Fibroblast of lung (primary cell): ENCODE measurements at regions not wholly inside any gene's neighbourhood (a gene's known extent, or its start where the extent isn't known, plus 50 kb on each side); places are given as distances from the start of the nearest gene placed in this dataset.

Experiments
- DNase-seq, 2 donors: peaks; one replicate each; pipeline versions ENCODE4 v3.0.0 to v3.0.0-alpha.2; 2010; ENCODE audit warnings: low read depth in 2 of 2
- H2AFZ ChIP-seq: 2 replicates; pipeline ENCODE4 v1.5.1; 2012; ENCODE audit warnings: low read length, control low read depth, inconsistent platforms
- H3K27ac ChIP-seq: 2 replicates; pipeline ENCODE4 v1.5.1; 2011; ENCODE audit warnings: low read length, control low read depth; ENCODE audit not compliant: insufficient read depth
- H3K27me3 ChIP-seq: 2 replicates; pipeline ENCODE4 v1.5.1; 2011; ENCODE audit warnings: mild to moderate bottlenecking, low read length; ENCODE audit not compliant: control insufficient read depth, insufficient read depth
- H3K36me3 ChIP-seq: 2 replicates; pipeline ENCODE4 v1.5.1; 2011; ENCODE audit warnings: low read length; ENCODE audit not compliant: control insufficient read depth, insufficient read depth
- H3K4me1 ChIP-seq: 2 replicates; pipeline ENCODE4 v1.5.1; 2011; ENCODE audit warnings: low read length; ENCODE audit not compliant: control insufficient read depth, insufficient read depth; ENCODE audit errors: extremely low read depth
- H3K4me2 ChIP-seq: 2 replicates; pipeline ENCODE4 v1.5.1; 2011; ENCODE audit warnings: low read length, control low read depth; ENCODE audit not compliant: insufficient read depth; ENCODE audit errors: extremely low read depth
- H3K4me3 ChIP-seq, 4 experiments: fragments of 200-600 bp in 1 of 4; sonication (generic) in 1 of 4; replicated peaks in 1 of 4; 2 replicates each; pipeline ENCODE4 v1.5.1; 2011 to 2016; ENCODE audit warnings: low read length in 4 of 4, low read depth in 3 of 4, mild to moderate bottlenecking in 3 of 4, control low read depth in 2 of 4, inconsistent platforms in 1 of 4, mixed read lengths in 1 of 4; ENCODE audit not compliant: insufficient read depth in 1 of 4; ENCODE audit errors: control extremely low read depth in 1 of 4
- H3K79me2 ChIP-seq: 2 replicates; pipeline ENCODE4 v1.5.1; 2012; ENCODE audit warnings: mild to moderate bottlenecking, low read length, inconsistent platforms; ENCODE audit not compliant: control insufficient read depth, insufficient read depth
- H3K9ac ChIP-seq: 2 replicates; pipeline ENCODE4 v1.5.1; 2011; ENCODE audit warnings: mild to moderate bottlenecking, low read length, control low read depth; ENCODE audit not compliant: insufficient read depth
- H3K9me3 ChIP-seq: 2 replicates; pipeline ENCODE4 v1.5.1; 2012; ENCODE audit warnings: low read depth, low read length; ENCODE audit not compliant: control insufficient read depth, insufficient read depth
- H4K20me1 ChIP-seq: 2 replicates; pipeline ENCODE4 v1.5.1; 2011; ENCODE audit warnings: low read length; ENCODE audit not compliant: control insufficient read depth, insufficient read depth; ENCODE audit errors: extremely low read depth
- EZH2 ChIP-seq: IDR thresholded peaks from 2 replicates; pipeline ENCODE4 v1.5.1; 2012; ENCODE audit warnings: low read length, control low read depth, mild to moderate bottlenecking; ENCODE audit errors: missing control alignments
- TF ChIP-seq, protein P1 (sequence below), 2 donors: IDR thresholded peaks in 1 of 2; conservative IDR thresholded peaks in 1 of 2; 1 replicate in 1 of 2; 2 replicates in 1 of 2; pipeline ENCODE4 v1.5.1; 2011 to 2012; ENCODE audit warnings: low read length in 2 of 2, control low read depth in 1 of 2, inconsistent platforms in 1 of 2, low read depth in 1 of 2, mild to moderate bottlenecking in 1 of 2

DNA sequence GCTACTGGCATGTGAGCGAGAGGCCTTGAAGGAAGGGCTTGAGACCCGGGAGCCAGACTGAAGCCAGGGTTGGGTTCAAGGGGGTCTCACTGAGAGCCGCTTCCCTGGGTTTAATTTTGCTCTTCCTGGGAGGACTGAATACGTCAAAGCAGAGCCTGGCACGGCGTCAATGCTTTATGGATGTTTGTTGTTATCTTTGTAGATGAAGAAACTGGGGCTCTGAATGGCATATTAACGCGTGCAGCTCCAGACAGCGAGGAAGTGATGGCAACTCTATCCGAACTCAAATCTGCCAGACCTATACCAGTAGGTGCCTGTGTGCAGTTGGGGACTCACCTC lies 152.8 kb upstream of the PARP11 start:
- Histone ChIP-seq H3K27ac (no peak overlapping the region), H2AFZ (no peak overlapping the region), H3K4me3 (no peak overlapping the region), H4K20me1 (no peaks in the 10 kb centered on the region), H3K27me3 (no peaks in the 10 kb centered on the region), H3K79me2 (no peaks in the 10 kb centered on the region), H3K9me3 (no peaks in the 10 kb centered on the region), H3K36me3 (no peaks in the 10 kb centered on the region), H3K9ac (no peak overlapping the region), H3K4me1 (no peaks in the 10 kb centered on the region), H3K4me2 (no peak overlapping the region)
- no peak for TF ChIP-seq EZH2
- TF ChIP-seq, protein P1, sequence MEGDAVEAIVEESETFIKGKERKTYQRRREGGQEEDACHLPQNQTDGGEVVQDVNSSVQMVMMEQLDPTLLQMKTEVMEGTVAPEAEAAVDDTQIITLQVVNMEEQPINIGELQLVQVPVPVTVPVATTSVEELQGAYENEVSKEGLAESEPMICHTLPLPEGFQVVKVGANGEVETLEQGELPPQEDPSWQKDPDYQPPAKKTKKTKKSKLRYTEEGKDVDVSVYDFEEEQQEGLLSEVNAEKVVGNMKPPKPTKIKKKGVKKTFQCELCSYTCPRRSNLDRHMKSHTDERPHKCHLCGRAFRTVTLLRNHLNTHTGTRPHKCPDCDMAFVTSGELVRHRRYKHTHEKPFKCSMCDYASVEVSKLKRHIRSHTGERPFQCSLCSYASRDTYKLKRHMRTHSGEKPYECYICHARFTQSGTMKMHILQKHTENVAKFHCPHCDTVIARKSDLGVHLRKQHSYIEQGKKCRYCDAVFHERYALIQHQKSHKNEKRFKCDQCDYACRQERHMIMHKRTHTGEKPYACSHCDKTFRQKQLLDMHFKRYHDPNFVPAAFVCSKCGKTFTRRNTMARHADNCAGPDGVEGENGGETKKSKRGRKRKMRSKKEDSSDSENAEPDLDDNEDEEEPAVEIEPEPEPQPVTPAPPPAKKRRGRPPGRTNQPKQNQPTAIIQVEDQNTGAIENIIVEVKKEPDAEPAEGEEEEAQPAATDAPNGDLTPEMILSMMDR (conservative IDR thresholded peaks at IDR 0.05 in 1 of 2, IDR thresholded peaks at IDR 0.05 in 1 of 2; ENCODE audit: low read depth in 1 of 2, low read length in 2 of 2) = no peak
- no peak for DNase-seq

DNA sequence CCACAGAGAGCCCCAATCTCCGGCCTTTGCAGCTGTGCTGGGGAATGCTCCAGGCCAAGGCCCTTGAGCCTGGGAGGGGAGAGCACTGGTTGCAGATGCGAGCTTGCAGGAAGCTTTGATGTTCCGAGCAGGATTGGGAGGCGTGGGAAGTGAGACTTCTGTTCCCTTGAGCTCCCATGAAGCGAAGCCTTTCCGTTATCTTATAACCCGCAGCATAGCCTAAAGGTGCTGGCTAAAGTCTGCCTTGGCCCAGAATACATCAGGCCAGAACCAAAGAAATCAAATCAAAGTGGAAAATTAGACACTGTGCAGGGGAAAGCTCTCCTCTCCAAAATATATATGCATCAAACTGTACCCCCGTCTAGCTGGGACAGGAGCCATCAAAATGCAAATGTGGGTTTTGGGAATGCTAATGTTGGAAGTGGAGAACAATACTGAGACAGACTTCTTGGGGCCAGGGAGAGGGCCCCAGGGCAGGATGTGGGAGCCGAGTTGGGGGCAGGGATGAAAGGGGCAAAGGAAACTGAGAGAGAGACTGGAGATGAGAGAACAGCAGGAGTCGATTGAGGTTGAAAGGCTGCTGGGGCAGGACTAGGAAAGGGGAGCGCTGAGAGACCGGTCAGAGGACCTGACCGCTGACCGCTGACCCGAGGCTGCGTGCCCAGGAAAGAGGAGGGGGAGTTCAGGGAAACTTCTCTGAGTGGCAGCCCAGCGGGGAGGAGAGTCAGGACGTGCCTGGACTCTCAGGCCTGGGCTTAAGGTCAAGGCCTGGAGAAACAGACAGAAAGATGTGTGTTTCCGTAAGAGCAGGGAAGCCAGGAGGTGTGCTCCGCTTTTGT lies 152.2 kb upstream of the PARP11 start:
- no peak for DNase-seq
- Histone ChIP-seq H3K27me3 (no peaks in the 10 kb centered on the region), H3K4me3 (no peak overlapping the region), H3K9me3 (no peaks in the 10 kb centered on the region), H3K36me3 (no peaks in the 10 kb centered on the region), H2AFZ (no peak overlapping the region), H3K4me1 (no peaks in the 10 kb centered on the region), H3K79me2 (no peaks in the 10 kb centered on the region), H4K20me1 (no peaks in the 10 kb centered on the region), H3K9ac (no peak overlapping the region), H3K27ac (no peak overlapping the region), H3K4me2 (no peak overlapping the region)
- TF ChIP-seq EZH2 = no peak
- TF ChIP-seq, protein P1 (conservative IDR thresholded peaks at IDR 0.05 in 1 of 2, IDR thresholded peaks at IDR 0.05 in 1 of 2; ENCODE audit: low read depth in 1 of 2, low read length in 2 of 2) = no peak

GRCh38 chr12:4024701-4025100 lies 151.5 kb upstream of the PARP11 start:
- H2AFZ ChIP-seq = no peak overlapping the region
- H4K20me1 ChIP-seq = no peaks in the 10 kb centered on the region
- H3K4me3 ChIP-seq = no peak overlapping the region
- DNase-seq = no peak
- TF ChIP-seq, protein P1 (conservative IDR thresholded peaks at IDR 0.05 in 1 of 2, IDR thresholded peaks at IDR 0.05 in 1 of 2; ENCODE audit: low read depth in 1 of 2, low read length in 2 of 2) = no peak
- TF ChIP-seq EZH2 = no peak
- no peaks in the 10 kb centered on the region for H3K9me3 ChIP-seq
- no peaks in the 10 kb centered on the region for H3K79me2 ChIP-seq
- H3K4me1 ChIP-seq = no peaks in the 10 kb centered on the region
- no peak overlapping the region for H3K9ac ChIP-seq
- H3K27ac ChIP-seq = no peak overlapping the region
- H3K4me2 ChIP-seq = no peak overlapping the region
- H3K36me3 ChIP-seq = no peaks in the 10 kb centered on the region
- no peaks in the 10 kb centered on the region for H3K27me3 ChIP-seq
